ENCODE measurements at regions not wholly inside any gene's neighbourhood (a gene's known extent, or its start where the extent isn't known, plus 50 kb on each side); places are given as distances from the start of the nearest gene placed in this dataset.

DNA sequence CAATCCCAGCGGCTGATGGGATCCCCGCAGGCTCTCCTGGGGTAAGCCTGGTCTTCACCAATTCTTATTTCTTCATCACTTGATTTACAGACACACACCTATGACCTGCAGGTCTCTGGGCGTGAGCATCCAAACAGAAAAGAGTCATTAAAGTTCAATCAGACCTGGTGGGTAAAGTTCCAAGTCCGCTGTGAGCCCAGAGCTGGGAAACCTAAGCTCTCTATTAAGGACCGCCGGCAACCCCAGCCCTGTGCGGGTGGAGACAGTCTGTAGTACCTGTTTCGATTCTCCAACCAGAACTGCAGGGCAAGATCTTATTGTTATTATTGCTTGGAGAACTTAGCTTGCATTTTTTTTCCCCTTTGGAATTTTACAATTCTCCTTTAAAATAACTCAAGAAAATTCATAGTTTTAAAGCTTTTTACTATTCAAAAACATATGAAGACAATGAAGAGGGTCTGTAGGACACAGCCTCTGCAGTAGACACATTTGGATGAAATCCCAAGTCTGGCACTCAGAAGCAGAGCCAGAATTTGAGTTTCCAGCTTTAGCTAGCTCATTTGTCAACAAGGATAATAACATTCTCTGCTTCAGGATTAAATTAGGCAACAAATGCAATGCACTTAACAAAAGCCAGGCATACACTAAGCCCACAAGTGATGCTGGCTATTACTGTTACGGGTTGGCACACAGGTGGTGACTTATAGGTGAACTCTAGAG is 376.4 kb downstream of the INSIG2 start:
- 67% methylated on average over 9 of the region's 9 CpGs for WGBS (ENCODE audit: low lambda C conversion rate, missing lambda C conversion rate)
- no peak overlapping the region for H3K4me2 ChIP-seq
- H3K79me2 ChIP-seq, result no peaks in the 10 kb centered on the region
- H3K4me3 ChIP-seq, result no peak overlapping the region
- no peaks in the 10 kb centered on the region for H3K9me3 ChIP-seq (ENCODE audit: low read depth)
- no peaks in the 10 kb centered on the region for H3K9me2 ChIP-seq (replicated peaks; ENCODE audit: insufficient read depth)
- peaks cover 64% of the 10 kb centered on the region for H3K27me3 ChIP-seq
- no peaks in the 10 kb centered on the region for H4K20me1 ChIP-seq (ENCODE audit: insufficient read depth, poor library complexity, severe bottlenecking)
- H3K4me1 ChIP-seq (ENCODE audit: insufficient read depth), result no peaks in the 10 kb centered on the region
- no peaks in the 10 kb centered on the region for H3K36me3 ChIP-seq (replicated peaks; ENCODE audit: insufficient read depth, low read depth)
- H3K27ac ChIP-seq, result no peak overlapping the region
- DNase-seq (ENCODE audit: low spot score), result no peak
- TF ChIP-seq EZH2phosphoT487 (IDR thresholded peaks at IDR 0.05; ENCODE audit: low read depth, severe bottlenecking, unreplicated experiment) (no peak), EZH2 (IDR thresholded peaks at IDR 0.05; ENCODE audit: borderline replicate concordance) (no peak)
- TF ChIP-seq, protein P1, sequence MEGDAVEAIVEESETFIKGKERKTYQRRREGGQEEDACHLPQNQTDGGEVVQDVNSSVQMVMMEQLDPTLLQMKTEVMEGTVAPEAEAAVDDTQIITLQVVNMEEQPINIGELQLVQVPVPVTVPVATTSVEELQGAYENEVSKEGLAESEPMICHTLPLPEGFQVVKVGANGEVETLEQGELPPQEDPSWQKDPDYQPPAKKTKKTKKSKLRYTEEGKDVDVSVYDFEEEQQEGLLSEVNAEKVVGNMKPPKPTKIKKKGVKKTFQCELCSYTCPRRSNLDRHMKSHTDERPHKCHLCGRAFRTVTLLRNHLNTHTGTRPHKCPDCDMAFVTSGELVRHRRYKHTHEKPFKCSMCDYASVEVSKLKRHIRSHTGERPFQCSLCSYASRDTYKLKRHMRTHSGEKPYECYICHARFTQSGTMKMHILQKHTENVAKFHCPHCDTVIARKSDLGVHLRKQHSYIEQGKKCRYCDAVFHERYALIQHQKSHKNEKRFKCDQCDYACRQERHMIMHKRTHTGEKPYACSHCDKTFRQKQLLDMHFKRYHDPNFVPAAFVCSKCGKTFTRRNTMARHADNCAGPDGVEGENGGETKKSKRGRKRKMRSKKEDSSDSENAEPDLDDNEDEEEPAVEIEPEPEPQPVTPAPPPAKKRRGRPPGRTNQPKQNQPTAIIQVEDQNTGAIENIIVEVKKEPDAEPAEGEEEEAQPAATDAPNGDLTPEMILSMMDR (IDR thresholded peaks at IDR 0.05; ENCODE audit: poor library complexity), result no peak
- H2AFZ ChIP-seq, result no peak overlapping the region

DNA sequence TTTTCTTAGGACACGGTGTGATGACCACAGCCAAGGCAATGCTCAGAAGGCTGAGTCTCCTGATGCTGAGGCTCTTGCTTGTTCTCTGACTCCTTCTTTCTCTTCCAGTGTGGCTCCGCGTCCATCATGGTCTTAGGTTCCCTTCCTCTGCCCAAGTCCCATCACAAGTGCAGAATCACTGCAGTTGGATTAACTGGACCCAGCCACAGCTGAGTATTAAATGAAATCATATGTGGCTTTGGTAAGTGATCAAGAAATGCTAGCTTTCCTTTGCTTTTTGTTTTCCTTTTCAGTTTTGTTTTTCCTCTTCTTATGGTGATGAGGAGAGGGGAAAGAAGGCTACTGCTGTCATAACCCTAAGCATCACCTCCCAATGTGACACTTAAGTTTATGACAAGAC is 375.8 kb downstream of the INSIG2 start:
- H3K79me2 ChIP-seq, result no peaks in the 10 kb centered on the region
- no peak overlapping the region for H2AFZ ChIP-seq
- no peaks in the 10 kb centered on the region for H3K36me3 ChIP-seq (replicated peaks; ENCODE audit: insufficient read depth, low read depth)
- peaks cover 64% of the 10 kb centered on the region for H3K27me3 ChIP-seq
- TF ChIP-seq, protein P1 (IDR thresholded peaks at IDR 0.05; ENCODE audit: poor library complexity), result no peak
- TF ChIP-seq EZH2phosphoT487 (IDR thresholded peaks at IDR 0.05; ENCODE audit: low read depth, severe bottlenecking, unreplicated experiment), result no peak
- TF ChIP-seq EZH2 (IDR thresholded peaks at IDR 0.05; ENCODE audit: borderline replicate concordance), result no peak
- no peak overlapping the region for H3K4me2 ChIP-seq
- WGBS (ENCODE audit: low lambda C conversion rate, missing lambda C conversion rate), result 92% methylated on average over 3 of the region's 3 CpGs
- no peaks in the 10 kb centered on the region for H4K20me1 ChIP-seq (ENCODE audit: insufficient read depth, poor library complexity, severe bottlenecking)
- H3K9me3 ChIP-seq (ENCODE audit: low read depth), result no peaks in the 10 kb centered on the region
- H3K4me3 ChIP-seq, result no peak overlapping the region
- no peak overlapping the region for H3K27ac ChIP-seq
- DNase-seq (ENCODE audit: low spot score), result no peak
- no peaks in the 10 kb centered on the region for H3K4me1 ChIP-seq (ENCODE audit: insufficient read depth)
- no peaks in the 10 kb centered on the region for H3K9me2 ChIP-seq (replicated peaks; ENCODE audit: insufficient read depth)

DNA sequence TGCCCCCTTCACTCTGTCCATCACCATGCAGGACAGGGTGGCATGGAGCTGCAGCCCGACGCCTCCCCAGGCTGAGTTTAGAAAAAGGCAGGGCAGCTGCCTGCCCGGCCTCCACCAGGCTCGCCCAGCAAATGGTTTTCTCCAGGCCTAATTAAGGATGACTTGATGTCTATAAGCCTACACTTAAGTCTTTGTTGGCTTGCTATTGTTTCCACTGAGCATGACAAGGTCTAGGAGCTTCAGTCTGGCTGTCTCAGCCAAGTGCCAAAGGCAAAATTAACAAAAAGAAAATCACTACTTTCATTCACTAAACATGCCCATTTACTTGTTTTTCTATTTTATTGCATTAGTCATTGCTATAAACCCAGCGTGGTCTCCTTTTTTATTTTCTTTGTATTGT is 372.2 kb downstream of the INSIG2 start:
- Histone ChIP-seq H3K36me3 (replicated peaks; ENCODE audit: insufficient read depth, low read depth) (no peaks in the 10 kb centered on the region), H3K79me2 (no peaks in the 10 kb centered on the region)
- TF ChIP-seq, protein P1 (IDR thresholded peaks at IDR 0.05; ENCODE audit: poor library complexity), result no peak
- TF ChIP-seq EZH2 (IDR thresholded peaks at IDR 0.05; ENCODE audit: borderline replicate concordance) (no peak), EZH2phosphoT487 (IDR thresholded peaks at IDR 0.05; ENCODE audit: low read depth, severe bottlenecking, unreplicated experiment) (no peak)

More for the DNA sequence above, 372.2 kb downstream of the INSIG2 start:
- H3K27me3 ChIP-seq, result peaks cover 70% of the 10 kb centered on the region
- no peak overlapping the region for H2AFZ ChIP-seq
- H3K9me2 ChIP-seq (replicated peaks; ENCODE audit: insufficient read depth), result no peaks in the 10 kb centered on the region
- no peaks in the 10 kb centered on the region for H4K20me1 ChIP-seq (ENCODE audit: insufficient read depth, poor library complexity, severe bottlenecking)
- WGBS (ENCODE audit: low lambda C conversion rate, missing lambda C conversion rate), result 87% methylated on average over 5 of the region's 5 CpGs
- H3K4me2 ChIP-seq, result no peak overlapping the region
- no peak overlapping the region for H3K27ac ChIP-seq
- no peak for DNase-seq (ENCODE audit: low spot score)
- H3K9me3 ChIP-seq (ENCODE audit: low read depth), result no peaks in the 10 kb centered on the region
- no peaks in the 10 kb centered on the region for H3K4me1 ChIP-seq (ENCODE audit: insufficient read depth)
- no peak overlapping the region for H3K4me3 ChIP-seq

Measured in hepatocyte (in vitro differentiated cells).